IPS DF 6.9 (cell line): ENCODE measurements at regions not wholly inside any gene's neighbourhood (a gene's known extent, or its start where the extent isn't known, plus 50 kb on each side); places are given as distances from the start of the nearest gene placed in this dataset.
A peak's percentile ranks its signal among the peaks of the same experiment; 100 is the strongest.
"Not testable (repeated sequence)": the region's sequence is repeated elsewhere in the genome, so short reads cannot be mapped to it uniquely, and the experiment has no call there.

Experiments used
- DNase-seq: peaks from one replicate; pipeline ENCODE4 v3.0.0-alpha.2; 2013; ENCODE audit warnings: low read depth, low spot score
- H3K27ac ChIP-seq: one replicate; pipeline ENCODE4 v1.5.1; 2013; ENCODE audit warnings: low read length, control low read depth
- H3K27me3 ChIP-seq: 2 replicates; pipeline ENCODE4 v1.6.1; 2013; ENCODE audit warnings: mild to moderate bottlenecking, low read length; ENCODE audit not compliant: control insufficient read depth, insufficient read depth
- H3K36me3 ChIP-seq: 2 replicates; pipeline ENCODE4 v1.6.1; 2013; ENCODE audit warnings: low read length; ENCODE audit not compliant: control insufficient read depth, insufficient read depth
- H3K4me1 ChIP-seq: 2 replicates; pipeline ENCODE4 v1.6.1; 2013; ENCODE audit warnings: low read length; ENCODE audit not compliant: control insufficient read depth, insufficient read depth
- H3K4me3 ChIP-seq: 2 replicates; pipeline ENCODE4 v1.5.1; 2013; ENCODE audit warnings: mild to moderate bottlenecking, low read length
- H3K9me3 ChIP-seq: 2 replicates; pipeline ENCODE4 v1.6.1; 2013; ENCODE audit warnings: low read length, inconsistent platforms; ENCODE audit not compliant: control insufficient read depth, insufficient read depth
- WGBS: extraction: QIAGEN DNeasy Blood & Tissue Kit; methylation state at CpG from one replicate; pipeline ENCODE4 v1.1.7; 2013; ENCODE audit warnings: mixed read lengths, missing lambda C conversion rate; ENCODE audit not compliant: insufficient read length, insufficient coverage; 5-methylcytosine and 5-hydroxymethylcytosine counted together

GRCh38 chr12:32964981-32965585, 68.5 kb upstream of the PKP2 start:
- whole genome bisulfite sequencing: no CpG with 5 or more reads among the region's 9 CpGs
- H3K4me1 ChIP-seq: no peaks in the 10 kb centered on the region
- no peak overlapping the region for H3K27ac ChIP-seq
- DNase-seq: no peak
- H3K4me3 ChIP-seq: no peak overlapping the region
- H3K27me3 ChIP-seq: no peaks in the 10 kb centered on the region
- H3K9me3 ChIP-seq: no peaks in the 10 kb centered on the region
- H3K36me3 ChIP-seq: no peaks in the 10 kb centered on the region

- H3K27ac ChIP-seq, H3K4me3 ChIP-seq, H3K4me1 ChIP-seq, H3K36me3 ChIP-seq, H3K9me3 ChIP-seq, H3K27me3 ChIP-seq, DNase-seq: not testable (repeated sequence)
- WGBS: no CpG with 5 or more reads among the region's 10 CpGs
These were observed 59.8 kb upstream of the PKP2 start for GRCh38 chr12:32956418-32956817.

- H3K27ac ChIP-seq: no peak overlapping the region
- no peak overlapping the region for H3K4me3 ChIP-seq
- no CpG with 5 or more reads among the region's 3 CpGs for WGBS
These were observed 56.1 kb upstream of the PKP2 start for GRCh38 chr12:32952681-32953080.

GRCh38 chr12:32949815-32950214, 53.2 kb upstream of the PKP2 start:
- no peak overlapping the region for H3K4me3 ChIP-seq
- no peak overlapping the region for H3K27ac ChIP-seq
- WGBS: no CpG with 5 or more reads among the region's 3 CpGs
- H3K36me3 ChIP-seq: no peaks in the 10 kb centered on the region
- no peaks in the 10 kb centered on the region for H3K27me3 ChIP-seq
- no peak for DNase-seq
- H3K4me1 ChIP-seq: no peaks in the 10 kb centered on the region
- no peaks in the 10 kb centered on the region for H3K9me3 ChIP-seq

More at GRCh38 chr12:32952681-32953080, 56.1 kb upstream of the PKP2 start:
- DNase-seq: no peak
- H3K27me3 ChIP-seq: no peaks in the 10 kb centered on the region
- H3K9me3 ChIP-seq: no peaks in the 10 kb centered on the region; the same call in 1 of the 2 replicates
- H3K36me3 ChIP-seq: no peaks in the 10 kb centered on the region
- no peaks in the 10 kb centered on the region for H3K4me1 ChIP-seq

GRCh38 chr12:32947206-32948067, 50.9 kb upstream of the PKP2 start:
- Histone ChIP-seq H3K4me3 (no peak overlapping the region), H3K27me3 (no peaks in the 10 kb centered on the region), H3K4me1 (no peaks in the 10 kb centered on the region), H3K36me3 (no peaks in the 10 kb centered on the region), H3K27ac (no peak overlapping the region), H3K9me3 (no peaks in the 10 kb centered on the region)
- WGBS: no CpG with 5 or more reads among the region's 4 CpGs
- DNase-seq: peak; percentile 9

- no peak overlapping the region for H3K4me3 ChIP-seq
- no peaks in the 10 kb centered on the region for H3K36me3 ChIP-seq
- no peak overlapping the region for H3K27ac ChIP-seq
- no peak for DNase-seq
- no peaks in the 10 kb centered on the region for H3K9me3 ChIP-seq
- H3K27me3 ChIP-seq: no peaks in the 10 kb centered on the region
- no CpG with 5 or more reads among the region's 6 CpGs for WGBS
- H3K4me1 ChIP-seq: no peaks in the 10 kb centered on the region
These were observed 50.0 kb upstream of the PKP2 start for GRCh38 chr12:32946504-32947131.
